ENCODE measurements at regions not wholly inside any gene's neighbourhood (a gene's known extent, or its start where the extent isn't known, plus 50 kb on each side); places are given as distances from the start of the nearest gene placed in this dataset.

DNA sequence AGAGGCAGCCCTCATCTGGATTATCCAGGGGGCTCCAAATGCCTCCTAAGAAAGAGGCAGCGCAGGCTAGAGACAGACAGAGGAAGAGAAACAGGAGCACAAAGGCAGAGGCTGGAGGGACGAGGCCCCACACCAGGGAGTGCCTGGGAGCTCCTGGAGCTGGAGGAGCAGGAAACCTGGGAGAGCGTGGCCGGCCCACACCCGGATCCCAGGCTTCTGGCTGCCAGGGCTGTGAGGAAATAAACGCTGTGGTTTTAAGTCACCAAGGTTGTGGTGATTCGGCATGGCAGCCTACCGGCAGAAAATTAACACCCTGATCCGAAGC, 165.5 kb downstream of the OLFM1 start:
- no peaks in the 10 kb centered on the region for H3K36me3 ChIP-seq (ENCODE audit: control insufficient read depth in 2 of 2, insufficient read depth in 2 of 2, low read length in 1 of 2)

DNA sequence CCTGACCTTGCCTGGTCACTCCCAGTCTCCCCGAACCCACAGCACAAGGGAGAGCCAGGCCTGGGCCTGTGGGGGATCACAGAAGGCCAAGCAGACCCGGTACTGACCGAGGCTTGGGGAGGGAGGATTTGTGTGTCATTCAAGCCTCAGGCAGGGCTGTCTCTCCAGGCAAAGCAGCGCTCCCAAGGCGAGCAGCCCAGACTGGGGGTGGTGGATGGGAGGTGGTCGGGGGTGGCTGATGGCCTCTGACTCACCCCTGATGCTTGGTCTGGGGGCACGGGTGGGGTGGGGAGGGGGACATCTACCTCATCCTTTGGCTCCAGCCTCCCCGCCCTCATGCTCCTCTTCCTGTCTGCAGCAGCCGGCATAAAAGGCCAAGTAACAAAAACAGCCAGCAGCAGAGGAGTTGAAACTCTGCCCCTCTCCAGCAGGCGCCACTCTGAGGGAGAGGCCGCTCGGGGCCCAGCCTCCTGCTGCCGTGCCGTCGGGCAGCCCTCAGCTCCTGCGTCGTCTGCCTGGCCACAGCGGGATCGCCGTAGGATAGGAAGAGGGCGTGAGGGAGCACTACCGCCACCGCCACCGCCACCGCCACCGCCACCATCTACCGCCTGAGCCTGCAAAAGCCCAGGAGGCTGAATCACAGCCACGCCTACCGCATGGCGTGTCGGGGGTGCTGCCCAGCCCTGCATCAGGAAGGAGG, 166.0 kb downstream of the OLFM1 start:
- H3K4me1 ChIP-seq (ENCODE audit: control insufficient read depth in 2 of 2, insufficient read depth in 2 of 2, low read length in 2 of 2), result peaks cover 0 to 2% of the 10 kb centered on the region in 2 donors
- no peak overlapping the region for H3K4me3 ChIP-seq (ENCODE audit: low read length in 2 of 2)
- no peaks in the 10 kb centered on the region for H3K9me3 ChIP-seq (ENCODE audit: control insufficient read depth in 2 of 2, insufficient read depth in 1 of 2, low read length in 1 of 2)
- no peaks in the 10 kb centered on the region for H3K36me3 ChIP-seq (ENCODE audit: control insufficient read depth in 2 of 2, insufficient read depth in 2 of 2, low read length in 1 of 2)
- no peak overlapping the region for H3K27ac ChIP-seq (ENCODE audit: low read depth in 1 of 2, low read length in 1 of 2)
- WGBS, result 33% methylated on average over 31 of the region's 31 CpGs
- peaks cover 5 to 10% of the 10 kb centered on the region in 2 donors for H3K27me3 ChIP-seq (ENCODE audit: control insufficient read depth in 2 of 2, insufficient read depth in 1 of 2, low read length in 1 of 2)
- DNase-seq (ENCODE audit: low read depth in 6 of 9, low spot score in 9 of 9), result no peak

More for the DNA sequence above, 165.5 kb downstream of the OLFM1 start:
- Histone ChIP-seq H3K4me3 (ENCODE audit: low read length in 2 of 2) (no peak overlapping the region), H3K9me3 (ENCODE audit: control insufficient read depth in 2 of 2, insufficient read depth in 1 of 2, low read length in 1 of 2) (no peaks in the 10 kb centered on the region), H3K27me3 (ENCODE audit: control insufficient read depth in 2 of 2, insufficient read depth in 1 of 2, low read length in 1 of 2) (peaks cover 5 to 10% of the 10 kb centered on the region in 2 donors), H3K4me1 (ENCODE audit: control insufficient read depth in 2 of 2, insufficient read depth in 2 of 2, low read length in 2 of 2) (peaks cover 0 to 2% of the 10 kb centered on the region in 2 donors), H3K27ac (ENCODE audit: low read depth in 1 of 2, low read length in 1 of 2) (no peak overlapping the region)
- 35% methylated on average over 9 of the region's 9 CpGs for WGBS
- no peak for DNase-seq (ENCODE audit: low read depth in 6 of 9, low spot score in 9 of 9)

DNA sequence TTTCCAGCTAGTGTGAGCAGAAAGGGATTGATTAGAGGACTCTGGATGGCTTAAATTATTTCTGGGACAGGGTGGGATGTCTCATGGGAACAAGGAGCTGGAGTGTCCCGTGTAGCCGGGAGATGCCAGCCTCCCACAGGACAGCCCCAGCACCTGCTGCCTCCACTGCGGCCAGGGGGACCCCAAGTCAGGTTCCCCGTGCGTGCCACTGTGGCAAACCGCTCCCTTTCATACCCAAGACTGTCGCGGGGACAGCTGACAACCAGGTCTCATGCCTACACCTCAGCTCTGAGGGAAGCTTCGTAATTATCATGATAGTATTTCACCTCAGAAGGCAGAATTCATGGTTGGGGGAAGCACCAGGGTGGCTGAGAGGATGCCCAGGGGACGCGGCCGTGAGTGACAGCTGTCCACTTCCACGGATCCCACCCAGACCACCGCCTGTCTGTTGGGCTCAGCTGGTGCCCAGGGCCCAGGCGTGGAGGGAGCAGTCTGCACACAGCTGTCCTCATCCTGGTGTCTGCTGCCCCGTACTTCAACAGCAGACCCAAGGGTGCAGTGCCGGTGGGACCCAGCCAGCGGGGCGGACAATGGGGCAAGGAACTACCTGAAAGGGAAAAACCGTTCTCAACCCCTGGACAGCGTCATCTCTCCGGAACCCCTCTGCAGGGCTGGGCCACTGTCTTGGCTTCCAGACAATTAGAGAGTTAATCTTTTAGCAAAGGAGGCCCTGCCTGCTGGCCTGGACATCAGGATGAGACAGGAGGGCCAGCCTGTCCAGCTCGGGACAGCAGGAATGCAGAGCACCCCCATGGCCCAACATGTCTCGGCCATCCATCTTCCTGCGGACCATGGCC, 166.9 kb downstream of the OLFM1 start:
- H3K36me3 ChIP-seq (ENCODE audit: control insufficient read depth in 2 of 2, insufficient read depth in 2 of 2, low read length in 1 of 2), result no peaks in the 10 kb centered on the region
- WGBS, result 92% methylated on average over 25 of the region's 25 CpGs
- H3K27me3 ChIP-seq (ENCODE audit: control insufficient read depth in 2 of 2, insufficient read depth in 1 of 2, low read length in 1 of 2), result peaks cover 5 to 10% of the 10 kb centered on the region in 2 donors
- DNase-seq (ENCODE audit: low read depth in 6 of 9, low spot score in 9 of 9), result no peak
- H3K4me1 ChIP-seq (ENCODE audit: control insufficient read depth in 2 of 2, insufficient read depth in 2 of 2, low read length in 2 of 2), result peaks cover 0 to 2% of the 10 kb centered on the region in 2 donors
- no peak overlapping the region for H3K27ac ChIP-seq (ENCODE audit: low read depth in 1 of 2, low read length in 1 of 2)
- H3K4me3 ChIP-seq (ENCODE audit: low read length in 2 of 2), result no peak overlapping the region
- no peaks in the 10 kb centered on the region for H3K9me3 ChIP-seq (ENCODE audit: control insufficient read depth in 2 of 2, insufficient read depth in 1 of 2, low read length in 1 of 2)

- Histone ChIP-seq H3K36me3 (ENCODE audit: control insufficient read depth in 2 of 2, insufficient read depth in 2 of 2, low read length in 1 of 2) (no peaks in the 10 kb centered on the region), H3K9me3 (ENCODE audit: control insufficient read depth in 2 of 2, insufficient read depth in 1 of 2, low read length in 1 of 2) (no peaks in the 10 kb centered on the region), H3K4me3 (ENCODE audit: low read length in 2 of 2) (no peak overlapping the region), H3K27me3 (ENCODE audit: control insufficient read depth in 2 of 2, insufficient read depth in 1 of 2, low read length in 1 of 2) (peaks cover 5 to 10% of the 10 kb centered on the region in 2 donors), H3K4me1 (ENCODE audit: control insufficient read depth in 2 of 2, insufficient read depth in 2 of 2, low read length in 2 of 2) (peaks cover 0 to 2% of the 10 kb centered on the region in 2 donors), H3K27ac (ENCODE audit: low read depth in 1 of 2, low read length in 1 of 2) (no peak overlapping the region)
- 73% methylated on average over 23 of the region's 23 CpGs for WGBS
- DNase-seq (ENCODE audit: low read depth in 6 of 9, low spot score in 9 of 9), result no peak
Observed at GRCh38 chr9:135255033-135255840, 167.8 kb downstream of the OLFM1 start.

GRCh38 chr9:135255841-135256580, 168.5 kb downstream of the OLFM1 start:
- Histone ChIP-seq H3K36me3 (ENCODE audit: control insufficient read depth in 2 of 2, insufficient read depth in 2 of 2, low read length in 1 of 2) (no peaks in the 10 kb centered on the region), H3K4me3 (ENCODE audit: low read length in 2 of 2) (no peak overlapping the region), H3K4me1 (ENCODE audit: control insufficient read depth in 2 of 2, insufficient read depth in 2 of 2, low read length in 2 of 2) (peaks cover 0 to 2% of the 10 kb centered on the region in 2 donors), H3K27ac (ENCODE audit: low read depth in 1 of 2, low read length in 1 of 2) (no peak overlapping the region), H3K9me3 (ENCODE audit: control insufficient read depth in 2 of 2, insufficient read depth in 1 of 2, low read length in 1 of 2) (no peaks in the 10 kb centered on the region), H3K27me3 (ENCODE audit: control insufficient read depth in 2 of 2, insufficient read depth in 1 of 2, low read length in 1 of 2) (peaks cover 5 to 10% of the 10 kb centered on the region in 2 donors)
- no peak for DNase-seq (ENCODE audit: low read depth in 6 of 9, low spot score in 9 of 9)
- WGBS, result 81% methylated on average over 23 of the region's 23 CpGs

- Histone ChIP-seq H3K27me3 (ENCODE audit: control insufficient read depth in 2 of 2, insufficient read depth in 1 of 2, low read length in 1 of 2) (peaks cover 5 to 10% of the 10 kb centered on the region in 2 donors), H3K4me1 (ENCODE audit: control insufficient read depth in 2 of 2, insufficient read depth in 2 of 2, low read length in 2 of 2) (peaks cover 0 to 2% of the 10 kb centered on the region in 2 donors), H3K9me3 (ENCODE audit: control insufficient read depth in 2 of 2, insufficient read depth in 1 of 2, low read length in 1 of 2) (no peaks in the 10 kb centered on the region), H3K36me3 (ENCODE audit: control insufficient read depth in 2 of 2, insufficient read depth in 2 of 2, low read length in 1 of 2) (no peaks in the 10 kb centered on the region), H3K27ac (ENCODE audit: low read depth in 1 of 2, low read length in 1 of 2) (no peak overlapping the region), H3K4me3 (ENCODE audit: low read length in 2 of 2) (no peak overlapping the region)
- 93% methylated on average over 26 of the region's 26 CpGs for WGBS
- no peak for DNase-seq (ENCODE audit: low read depth in 6 of 9, low spot score in 9 of 9)
Observed at GRCh38 chr9:135256581-135257354, 169.3 kb downstream of the OLFM1 start.

DNA sequence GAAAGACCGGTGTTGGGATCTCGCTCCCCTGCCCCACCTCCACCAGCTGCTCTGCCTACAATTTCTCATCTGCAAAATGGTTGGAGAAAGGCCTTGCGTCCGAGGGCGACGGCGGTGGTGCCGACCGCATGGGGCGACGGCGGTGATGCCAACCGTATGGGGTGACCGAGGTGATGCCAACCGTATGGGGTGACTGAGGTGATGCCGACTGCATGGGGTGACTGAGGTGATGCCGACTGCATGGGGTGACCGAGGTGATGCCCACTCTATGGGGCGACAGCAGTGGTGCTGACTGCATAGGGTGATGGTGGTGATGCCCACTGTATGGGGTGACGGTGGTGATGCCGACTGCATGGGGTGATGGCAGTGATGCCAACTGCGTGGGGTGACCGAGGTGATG, 171.0 kb downstream of the OLFM1 start:
- 95% methylated on average over 23 of the region's 23 CpGs for WGBS
- Histone ChIP-seq H3K9me3 (ENCODE audit: control insufficient read depth in 2 of 2, insufficient read depth in 1 of 2, low read length in 1 of 2) (no peaks in the 10 kb centered on the region), H3K27ac (ENCODE audit: low read depth in 1 of 2, low read length in 1 of 2) (no peak overlapping the region), H3K36me3 (ENCODE audit: control insufficient read depth in 2 of 2, insufficient read depth in 2 of 2, low read length in 1 of 2) (no peaks in the 10 kb centered on the region), H3K4me1 (ENCODE audit: control insufficient read depth in 2 of 2, insufficient read depth in 2 of 2, low read length in 2 of 2) (peaks cover 0 to 2% of the 10 kb centered on the region in 2 donors), H3K27me3 (ENCODE audit: control insufficient read depth in 2 of 2, insufficient read depth in 1 of 2, low read length in 1 of 2) (peaks cover 0 to 6% of the 10 kb centered on the region in 2 donors), H3K4me3 (ENCODE audit: low read length in 2 of 2) (no peak overlapping the region)
- no peak for DNase-seq (ENCODE audit: low read depth in 6 of 9, low spot score in 9 of 9)

DNA sequence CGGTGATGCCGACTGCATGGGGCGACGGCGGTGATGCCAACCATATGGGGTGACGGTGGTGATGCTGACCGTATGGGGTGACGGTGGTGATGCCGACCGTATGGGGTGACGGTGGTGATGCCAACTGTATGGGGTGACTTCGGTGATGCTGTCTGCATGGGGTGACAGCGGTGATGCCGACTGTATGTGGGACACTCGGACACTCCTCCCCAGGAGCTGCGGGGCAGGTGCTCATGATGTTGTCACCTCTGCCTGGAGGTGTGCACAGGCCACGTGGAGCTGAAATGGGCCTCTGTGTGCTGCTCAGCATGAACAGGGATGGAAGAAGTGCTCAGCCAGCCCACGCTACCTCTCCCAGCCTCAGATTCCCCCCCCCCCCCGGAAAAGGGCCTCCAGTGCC, 171.8 kb downstream of the OLFM1 start:
- H3K36me3 ChIP-seq (ENCODE audit: control insufficient read depth in 2 of 2, insufficient read depth in 2 of 2, low read length in 1 of 2), result no peaks in the 10 kb centered on the region
- H3K4me3 ChIP-seq (ENCODE audit: low read length in 2 of 2), result no peak overlapping the region
- WGBS, result 93% methylated on average over 19 of the region's 19 CpGs
- no peak for DNase-seq (ENCODE audit: low read depth in 6 of 9, low spot score in 9 of 9)
- no peaks in the 10 kb centered on the region for H3K9me3 ChIP-seq (ENCODE audit: control insufficient read depth in 2 of 2, insufficient read depth in 1 of 2, low read length in 1 of 2)
- no peaks in the 10 kb centered on the region for H3K27me3 ChIP-seq (ENCODE audit: control insufficient read depth in 2 of 2, insufficient read depth in 1 of 2, low read length in 1 of 2)
- H3K27ac ChIP-seq (ENCODE audit: low read depth in 1 of 2, low read length in 1 of 2), result no peak overlapping the region
- H3K4me1 ChIP-seq (ENCODE audit: control insufficient read depth in 2 of 2, insufficient read depth in 2 of 2, low read length in 2 of 2), result peaks cover 0 to 2% of the 10 kb centered on the region in 2 donors

All from thymus (tissue), 11 donors.